Fibroblast of the aortic adventitia (primary cell): ENCODE measurements at regions not wholly inside any gene's neighbourhood (a gene's known extent, or its start where the extent isn't known, plus 50 kb on each side); places are given as distances from the start of the nearest gene placed in this dataset.
"Not testable (repeated sequence)": the region's sequence is repeated elsewhere in the genome, so short reads cannot be mapped to it uniquely, and the experiment has no call there.

Experiments
- DNase-seq: peaks from one replicate; pipeline ENCODE4 v3.0.0-alpha.2; 2010; ENCODE audit warnings: low read depth
- H3K4me3 ChIP-seq: 2 replicates; pipeline ENCODE4 v1.5.1; 2011; ENCODE audit warnings: low read depth, mild to moderate bottlenecking, control low read depth, low read length, moderate library complexity
- TF ChIP-seq, protein P1 (sequence below): IDR thresholded peaks from 2 replicates; pipeline ENCODE4 v1.5.1; 2011; ENCODE audit warnings: mild to moderate bottlenecking, low read length, control low read depth, inconsistent platforms; ENCODE audit not compliant: insufficient read depth

DNA sequence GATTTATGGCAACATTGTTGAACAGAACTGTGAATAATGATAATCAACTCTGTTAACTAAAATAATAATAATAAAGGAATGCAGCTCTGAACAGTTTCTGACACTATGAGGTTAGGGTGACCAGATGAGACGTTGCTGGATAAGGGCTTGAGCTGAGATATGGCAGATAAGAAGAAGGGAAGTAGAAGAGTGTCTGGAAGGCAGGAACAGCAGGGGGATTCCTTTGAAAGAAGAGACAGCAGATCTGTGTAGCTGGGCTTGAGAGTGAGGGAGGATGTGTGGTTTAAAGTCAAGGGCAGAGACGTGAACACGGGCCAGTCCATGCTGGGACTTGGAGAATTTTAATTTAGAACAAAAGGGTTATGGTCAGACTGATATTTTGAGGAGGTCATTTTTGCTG lies 273.1 kb upstream of the SLC14A2 start:
- DNase-seq: no peak
- TF ChIP-seq, protein P1, sequence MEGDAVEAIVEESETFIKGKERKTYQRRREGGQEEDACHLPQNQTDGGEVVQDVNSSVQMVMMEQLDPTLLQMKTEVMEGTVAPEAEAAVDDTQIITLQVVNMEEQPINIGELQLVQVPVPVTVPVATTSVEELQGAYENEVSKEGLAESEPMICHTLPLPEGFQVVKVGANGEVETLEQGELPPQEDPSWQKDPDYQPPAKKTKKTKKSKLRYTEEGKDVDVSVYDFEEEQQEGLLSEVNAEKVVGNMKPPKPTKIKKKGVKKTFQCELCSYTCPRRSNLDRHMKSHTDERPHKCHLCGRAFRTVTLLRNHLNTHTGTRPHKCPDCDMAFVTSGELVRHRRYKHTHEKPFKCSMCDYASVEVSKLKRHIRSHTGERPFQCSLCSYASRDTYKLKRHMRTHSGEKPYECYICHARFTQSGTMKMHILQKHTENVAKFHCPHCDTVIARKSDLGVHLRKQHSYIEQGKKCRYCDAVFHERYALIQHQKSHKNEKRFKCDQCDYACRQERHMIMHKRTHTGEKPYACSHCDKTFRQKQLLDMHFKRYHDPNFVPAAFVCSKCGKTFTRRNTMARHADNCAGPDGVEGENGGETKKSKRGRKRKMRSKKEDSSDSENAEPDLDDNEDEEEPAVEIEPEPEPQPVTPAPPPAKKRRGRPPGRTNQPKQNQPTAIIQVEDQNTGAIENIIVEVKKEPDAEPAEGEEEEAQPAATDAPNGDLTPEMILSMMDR: no peak
- no peak overlapping the region for H3K4me3 ChIP-seq

DNA sequence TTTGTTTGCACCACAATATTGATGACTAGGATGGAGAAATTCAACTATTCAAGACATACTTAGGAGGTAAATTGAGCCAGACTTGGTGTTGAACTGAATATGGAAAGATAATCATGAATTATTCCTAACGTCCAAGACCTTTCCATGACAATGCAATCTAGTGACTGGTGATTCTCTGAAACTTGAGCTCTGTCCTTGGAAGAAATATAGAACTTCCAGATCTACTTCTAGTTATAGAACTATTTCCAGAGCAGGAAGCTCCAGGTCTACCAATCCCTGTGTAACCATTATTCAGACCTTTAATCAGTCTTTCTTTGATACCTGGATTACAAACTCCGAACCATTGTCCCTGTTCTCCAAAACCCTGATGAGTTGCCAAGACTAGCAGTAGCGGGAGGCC lies 272.6 kb upstream of the SLC14A2 start:
- TF ChIP-seq, protein P1: no peak
- DNase-seq: no peak
- H3K4me3 ChIP-seq: no peak overlapping the region

DNA sequence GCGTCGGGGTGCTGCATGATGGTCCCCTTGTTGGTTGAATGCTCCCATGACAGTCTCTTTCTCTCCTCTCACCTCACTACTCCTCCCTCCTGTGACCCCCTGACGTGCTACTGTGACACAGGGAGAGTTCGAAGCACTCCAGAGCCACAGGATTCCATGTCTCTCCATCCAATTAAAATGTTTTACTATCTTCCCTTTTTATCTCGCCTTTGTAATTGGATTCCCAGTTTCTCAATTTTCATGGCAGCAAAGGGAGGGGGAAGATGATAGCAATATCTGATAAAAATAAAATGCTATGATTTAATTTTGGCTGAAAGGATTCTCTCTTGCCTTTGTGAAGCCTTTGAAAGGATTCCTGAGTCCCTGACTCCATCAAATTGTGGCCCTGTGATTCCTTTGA lies 271.9 kb upstream of the SLC14A2 start:
- DNase-seq: no peak
- no peak overlapping the region for H3K4me3 ChIP-seq
- TF ChIP-seq, protein P1: no peak

DNA sequence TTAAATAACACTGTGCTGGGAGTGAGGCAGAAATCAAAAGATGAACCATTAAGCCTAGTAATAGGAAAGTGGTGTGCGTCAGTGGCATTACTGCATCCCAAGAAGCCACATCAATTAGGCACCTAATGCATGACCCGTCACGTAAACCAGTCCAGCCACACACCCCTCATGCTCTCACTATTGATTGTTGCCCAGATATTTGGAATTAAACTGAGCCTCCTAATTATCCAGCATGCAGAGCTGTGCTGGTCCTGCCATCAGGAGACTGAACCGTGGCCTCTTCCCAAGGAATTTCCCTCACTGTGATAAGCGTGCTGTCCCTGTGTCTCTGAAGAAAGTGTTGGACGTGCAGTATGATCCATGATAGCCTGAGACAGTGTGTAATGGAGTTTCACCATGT lies 270.6 kb upstream of the SLC14A2 start:
- DNase-seq, H3K4me3 ChIP-seq: not testable (repeated sequence)

DNA sequence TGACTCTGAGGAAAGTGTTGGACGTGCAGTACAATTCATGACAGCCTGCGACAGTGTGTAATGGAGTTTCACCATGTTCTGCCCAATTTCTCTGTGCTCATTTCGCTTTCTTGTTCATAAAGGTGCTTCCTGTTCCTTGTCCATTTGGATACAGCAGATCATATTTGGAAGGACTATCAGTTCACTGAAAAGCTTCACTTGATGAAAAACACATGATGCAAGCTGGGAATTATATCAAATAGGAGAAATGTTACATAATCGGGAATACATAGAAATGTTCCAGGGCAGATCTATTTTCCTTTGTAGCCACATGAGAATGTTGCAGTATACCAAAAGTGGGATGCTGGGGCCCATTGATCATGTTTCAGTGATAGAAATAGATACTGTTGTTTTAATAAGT lies 266.3 kb upstream of the SLC14A2 start:
- no peak overlapping the region for H3K4me3 ChIP-seq
- TF ChIP-seq, protein P1: no peak
- no peak for DNase-seq

DNA sequence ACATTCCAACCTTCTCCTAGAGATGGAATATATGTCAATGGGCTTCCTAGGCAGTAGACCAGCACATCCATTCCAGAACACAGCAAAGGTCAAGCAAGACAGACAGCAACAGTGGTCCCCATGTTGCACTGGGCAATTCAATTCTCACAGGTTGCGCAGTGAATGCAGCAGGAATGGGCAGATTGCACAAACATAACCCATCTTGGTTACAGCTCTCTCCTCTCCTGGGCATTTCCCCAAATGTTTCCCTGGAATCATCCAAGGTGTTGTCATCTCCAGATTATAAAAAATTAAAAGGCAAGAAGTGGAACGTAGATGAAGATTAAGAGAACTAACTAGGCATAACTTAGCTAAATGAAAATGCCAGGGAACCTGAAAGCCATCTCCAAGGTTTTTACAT lies 265.8 kb upstream of the SLC14A2 start:
- H3K4me3 ChIP-seq: no peak overlapping the region
- DNase-seq: no peak
- TF ChIP-seq, protein P1: no peak

DNA sequence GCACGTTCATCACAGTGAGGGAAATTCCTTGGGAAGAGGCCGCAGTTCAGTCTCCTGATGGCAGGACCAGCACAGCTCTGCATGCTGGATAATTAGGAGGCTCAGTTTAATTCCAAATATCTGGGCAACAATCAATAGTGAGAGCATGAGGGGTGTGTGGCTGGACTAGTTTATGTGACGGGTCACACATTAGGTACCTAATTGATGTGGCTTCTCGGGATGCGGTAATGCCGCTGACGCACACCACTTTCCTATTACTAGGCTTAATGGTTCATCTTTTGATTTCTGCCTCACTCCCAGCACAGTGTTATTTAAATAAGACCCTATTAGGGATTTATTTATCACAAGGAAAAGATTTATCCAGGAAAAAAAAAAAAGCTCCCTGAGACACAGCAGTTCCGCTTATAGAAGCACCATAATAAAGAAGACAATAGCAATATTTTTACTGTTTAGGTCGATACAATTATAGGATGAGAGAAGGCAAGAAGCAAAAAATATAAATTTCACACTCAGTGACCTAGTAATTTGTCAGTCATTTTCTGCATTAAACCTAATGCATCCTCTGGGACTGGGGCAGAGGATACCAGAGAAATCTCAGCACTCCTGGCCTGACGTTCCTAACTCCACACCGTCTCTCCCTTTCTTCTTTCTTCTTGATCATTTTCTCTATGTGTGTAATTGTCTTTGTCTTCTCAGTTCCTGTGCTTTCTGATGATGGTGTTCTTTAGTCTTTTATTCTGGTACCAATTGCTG lies 264.7 kb upstream of the SLC14A2 start:
- no peak for DNase-seq
- no peak overlapping the region for H3K4me3 ChIP-seq
- TF ChIP-seq, protein P1: no peak
